ENCODE measurements at regions not wholly inside any gene's neighbourhood (a gene's known extent, or its start where the extent isn't known, plus 50 kb on each side); places are given as distances from the start of the nearest gene placed in this dataset.
"Not testable (repeated sequence)": the region's sequence is repeated elsewhere in the genome, so short reads cannot be mapped to it uniquely, and the experiment has no call there.

DNA sequence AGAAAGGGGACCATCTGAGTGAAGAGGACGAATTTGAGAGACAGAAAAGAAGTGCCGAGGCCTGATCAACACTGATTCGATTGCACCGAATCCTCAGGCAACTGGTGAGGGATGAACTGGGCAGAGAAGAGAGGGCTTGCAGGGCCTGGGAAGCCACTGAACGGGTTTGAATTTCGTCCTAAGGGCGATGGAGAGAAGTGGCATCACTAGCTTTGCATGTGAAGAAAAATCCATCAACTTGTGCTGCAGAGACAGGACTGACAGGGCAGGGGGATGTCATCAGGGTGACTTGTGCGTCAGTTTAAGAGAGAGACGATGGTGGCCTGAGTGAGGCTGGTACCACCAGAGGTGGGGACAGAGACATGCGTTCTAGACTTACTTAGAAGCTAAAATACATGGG, 73.7 kb upstream of the SLC22A23 start:
- TF ChIP-seq, protein P1, sequence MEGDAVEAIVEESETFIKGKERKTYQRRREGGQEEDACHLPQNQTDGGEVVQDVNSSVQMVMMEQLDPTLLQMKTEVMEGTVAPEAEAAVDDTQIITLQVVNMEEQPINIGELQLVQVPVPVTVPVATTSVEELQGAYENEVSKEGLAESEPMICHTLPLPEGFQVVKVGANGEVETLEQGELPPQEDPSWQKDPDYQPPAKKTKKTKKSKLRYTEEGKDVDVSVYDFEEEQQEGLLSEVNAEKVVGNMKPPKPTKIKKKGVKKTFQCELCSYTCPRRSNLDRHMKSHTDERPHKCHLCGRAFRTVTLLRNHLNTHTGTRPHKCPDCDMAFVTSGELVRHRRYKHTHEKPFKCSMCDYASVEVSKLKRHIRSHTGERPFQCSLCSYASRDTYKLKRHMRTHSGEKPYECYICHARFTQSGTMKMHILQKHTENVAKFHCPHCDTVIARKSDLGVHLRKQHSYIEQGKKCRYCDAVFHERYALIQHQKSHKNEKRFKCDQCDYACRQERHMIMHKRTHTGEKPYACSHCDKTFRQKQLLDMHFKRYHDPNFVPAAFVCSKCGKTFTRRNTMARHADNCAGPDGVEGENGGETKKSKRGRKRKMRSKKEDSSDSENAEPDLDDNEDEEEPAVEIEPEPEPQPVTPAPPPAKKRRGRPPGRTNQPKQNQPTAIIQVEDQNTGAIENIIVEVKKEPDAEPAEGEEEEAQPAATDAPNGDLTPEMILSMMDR (IDR thresholded peaks at IDR 0.05; ENCODE audit: low read length): no peak
- TF ChIP-seq EZH2phosphoT487 (IDR thresholded peaks at IDR 0.05; ENCODE audit: low read length) (no peak), EZH2 (optimal IDR thresholded peaks at IDR 0.05; ENCODE audit: low read depth, low read length) (no peak)
- H3K4me1 ChIP-seq (ENCODE audit: low read length): no peaks in the 10 kb centered on the region
- H2AFZ ChIP-seq (ENCODE audit: low read length): no peak overlapping the region
- H4K20me1 ChIP-seq (ENCODE audit: insufficient read depth, low read length): no peaks in the 10 kb centered on the region
- no peak overlapping the region for H3K4me3 ChIP-seq (ENCODE audit: low read length)
- no peaks in the 10 kb centered on the region for H3F3A ChIP-seq (ENCODE audit: insufficient read depth, low read length)
- DNase-seq: no peak
- H3K9me3 ChIP-seq (replicated peaks; ENCODE audit: insufficient read depth, low read length): no peaks in the 10 kb centered on the region
- no peaks in the 10 kb centered on the region for H3K79me2 ChIP-seq (ENCODE audit: low read length)
- no peaks in the 10 kb centered on the region for H3K9me2 ChIP-seq (replicated peaks; ENCODE audit: insufficient read depth, low read length)
- H3K27me3 ChIP-seq (replicated peaks; ENCODE audit: insufficient read depth, low read length): no peaks in the 10 kb centered on the region
- no peak overlapping the region for H3K4me2 ChIP-seq (ENCODE audit: low read depth, low read length)
- H3K36me3 ChIP-seq (replicated peaks; ENCODE audit: insufficient read depth, low read length): no peaks in the 10 kb centered on the region
- no peak overlapping the region for H3K9ac ChIP-seq (ENCODE audit: low read length)
- H3K27ac ChIP-seq (ENCODE audit: low read length): no peak overlapping the region

DNA sequence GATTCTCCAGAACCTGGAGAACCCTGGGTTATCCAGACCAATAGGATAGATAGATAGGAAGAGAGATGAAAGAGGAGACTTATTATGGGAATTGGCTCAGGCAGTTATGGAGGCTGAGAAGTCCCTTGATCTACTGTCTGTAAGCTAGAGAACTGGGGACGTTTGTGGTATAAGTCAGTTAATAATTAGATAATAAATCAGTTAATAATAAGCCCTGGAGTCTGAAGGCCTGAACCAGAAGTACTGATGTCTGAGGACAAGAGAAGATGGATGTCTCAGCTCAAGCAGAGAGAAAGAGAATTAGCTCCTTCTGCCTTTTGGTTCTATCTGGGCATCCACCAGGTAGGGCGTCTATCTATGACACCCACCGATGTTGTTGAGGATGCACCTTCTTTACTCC, 72.9 kb upstream of the SLC22A23 start:
- Histone ChIP-seq H3K79me2 (ENCODE audit: low read length) (no peaks in the 10 kb centered on the region), H3K4me2 (ENCODE audit: low read depth, low read length) (no peak overlapping the region), H3K9me3 (replicated peaks; ENCODE audit: insufficient read depth, low read length) (no peaks in the 10 kb centered on the region), H3F3A (ENCODE audit: insufficient read depth, low read length) (no peaks in the 10 kb centered on the region), H4K20me1 (ENCODE audit: insufficient read depth, low read length) (no peaks in the 10 kb centered on the region), H3K4me3 (ENCODE audit: low read length) (no peak overlapping the region), H3K36me3 (replicated peaks; ENCODE audit: insufficient read depth, low read length) (no peaks in the 10 kb centered on the region), H3K27me3 (replicated peaks; ENCODE audit: insufficient read depth, low read length) (no peaks in the 10 kb centered on the region), H3K4me1 (ENCODE audit: low read length) (no peaks in the 10 kb centered on the region), H3K9me2 (replicated peaks; ENCODE audit: insufficient read depth, low read length) (no peaks in the 10 kb centered on the region), H2AFZ (ENCODE audit: low read length) (no peak overlapping the region), H3K27ac (ENCODE audit: low read length) (no peak overlapping the region), H3K9ac (ENCODE audit: low read length) (no peak overlapping the region)
- no peak for DNase-seq
- no peak for TF ChIP-seq EZH2 (optimal IDR thresholded peaks at IDR 0.05; ENCODE audit: low read depth, low read length)

DNA sequence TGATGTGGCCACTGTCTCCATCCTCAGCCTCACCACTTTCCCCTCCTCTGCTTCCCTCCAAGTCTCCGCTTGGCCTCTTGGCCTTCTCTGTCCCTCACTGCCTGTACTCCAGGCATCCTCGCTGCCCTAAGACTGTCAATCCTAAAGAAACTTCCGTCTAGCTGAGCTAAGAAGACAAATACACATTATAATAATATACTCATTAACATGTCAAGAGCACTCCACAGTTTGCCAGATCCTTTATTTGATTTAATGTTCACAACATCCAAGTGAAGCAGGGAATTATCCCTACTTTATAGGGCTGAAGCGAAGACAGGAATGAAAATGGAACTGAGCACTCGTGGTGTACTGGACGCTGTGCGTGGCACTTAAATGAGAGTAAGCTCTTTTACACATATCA, 72.4 kb upstream of the SLC22A23 start:
- Histone ChIP-seq H3K27ac (ENCODE audit: low read length) (no peak overlapping the region), H3K9me3 (replicated peaks; ENCODE audit: insufficient read depth, low read length) (no peaks in the 10 kb centered on the region), H3K27me3 (replicated peaks; ENCODE audit: insufficient read depth, low read length) (no peaks in the 10 kb centered on the region), H3K4me1 (ENCODE audit: low read length) (no peaks in the 10 kb centered on the region), H4K20me1 (ENCODE audit: insufficient read depth, low read length) (no peaks in the 10 kb centered on the region), H3K4me3 (ENCODE audit: low read length) (no peak overlapping the region), H2AFZ (ENCODE audit: low read length) (no peak overlapping the region), H3K9me2 (replicated peaks; ENCODE audit: insufficient read depth, low read length) (no peaks in the 10 kb centered on the region), H3K36me3 (replicated peaks; ENCODE audit: insufficient read depth, low read length) (no peaks in the 10 kb centered on the region), H3K9ac (ENCODE audit: low read length) (no peak overlapping the region), H3K4me2 (ENCODE audit: low read depth, low read length) (no peak overlapping the region), H3F3A (ENCODE audit: insufficient read depth, low read length) (no peaks in the 10 kb centered on the region), H3K79me2 (ENCODE audit: low read length) (no peaks in the 10 kb centered on the region)
- DNase-seq: no peak
- TF ChIP-seq, protein P1 (IDR thresholded peaks at IDR 0.05; ENCODE audit: low read length): no peak
- TF ChIP-seq EZH2 (optimal IDR thresholded peaks at IDR 0.05; ENCODE audit: low read depth, low read length) (no peak), EZH2phosphoT487 (IDR thresholded peaks at IDR 0.05; ENCODE audit: low read length) (no peak)

DNA sequence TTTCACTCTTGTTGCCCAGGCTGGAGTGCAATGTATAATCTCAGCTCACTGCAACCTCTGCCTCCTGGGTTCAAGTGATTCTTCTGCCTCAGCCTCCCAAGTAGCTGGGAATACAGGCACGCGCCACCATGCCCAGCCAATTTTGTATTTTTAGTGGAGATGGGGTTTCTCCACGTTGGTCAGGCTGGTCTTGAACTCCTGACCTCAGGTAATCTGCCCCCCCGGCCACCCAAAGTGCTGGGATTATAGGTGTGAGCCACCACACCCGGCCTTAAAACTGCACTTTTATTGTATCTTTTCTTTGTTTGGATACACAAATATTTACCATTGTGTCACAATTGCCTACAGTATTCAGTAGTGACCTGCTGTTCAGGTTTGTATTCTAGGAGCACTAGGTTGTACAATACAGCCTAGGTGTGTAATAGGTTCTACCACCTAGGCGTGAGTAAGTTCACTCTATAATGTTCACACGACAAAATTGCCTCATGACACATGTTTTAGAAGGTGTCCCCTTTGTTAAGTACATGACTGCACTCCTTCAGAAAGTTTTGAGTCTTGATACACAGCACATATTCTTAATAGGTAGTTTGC, 71.3 kb upstream of the SLC22A23 start:
- not testable (repeated sequence) for H3K27ac ChIP-seq (ENCODE audit: low read length); H3K27me3 ChIP-seq (replicated peaks; ENCODE audit: insufficient read depth, low read length); H3K9me2 ChIP-seq (replicated peaks; ENCODE audit: insufficient read depth, low read length); H4K20me1 ChIP-seq (ENCODE audit: insufficient read depth, low read length); H3F3A ChIP-seq (ENCODE audit: insufficient read depth, low read length); H3K36me3 ChIP-seq (replicated peaks; ENCODE audit: insufficient read depth, low read length); H3K4me3 ChIP-seq (ENCODE audit: low read length); H3K4me1 ChIP-seq (ENCODE audit: low read length); H3K9ac ChIP-seq (ENCODE audit: low read length); H3K9me3 ChIP-seq (replicated peaks; ENCODE audit: insufficient read depth, low read length); H3K79me2 ChIP-seq (ENCODE audit: low read length); H2AFZ ChIP-seq (ENCODE audit: low read length); H3K4me2 ChIP-seq (ENCODE audit: low read depth, low read length); DNase-seq
